K562 (cell line): ENCODE measurements at regions not wholly inside any gene's neighbourhood (a gene's known extent, or its start where the extent isn't known, plus 50 kb on each side); places are given as distances from the start of the nearest gene placed in this dataset.
"Not testable (repeated sequence)": the region's sequence is repeated elsewhere in the genome, so short reads cannot be mapped to it uniquely, and the experiment has no call there.

Source experiments
- ATAC-seq: fragments of 200-7000 bp; cut with Tn5 transposase; 3 replicates; pipeline ENCODE4 v1.9.1; 2020; ENCODE audit warnings: moderate library complexity
- BruUV-seq: library from RNA; stranded (reverse); fragments of 400-500 nt; replicated peaks from 2 replicates; lab custom pipeline; 2021; lab: Mats Ljungman, UMichigan
- CTCF ChIA-PET: fragments of 300-600 bp; formaldehyde crosslinking; extraction: SDS; loops from one replicate; lab custom pipeline; 2021; ENCODE audit warnings: low intra/inter-chr PET ratio; lab: Yijun Ruan, JAX
- POLR2A ChIA-PET: fragments of 300-600, 350-650 bp; sonication (Branson Sonifier 250); formaldehyde crosslinking; extraction: SDS; loops from one replicate; lab custom pipeline; 2021; ENCODE audit warnings: antibody characterized with exemption, inconsistent platforms; lab: Yijun Ruan, JAX
- DNase-seq, 4 experiments: peaks; one replicate each; pipeline versions ENCODE4 v3.0.0 to v3.0.0-alpha.2; 2011 to 2018; ENCODE audit warnings: low spot score in 3 of 4, mixed read lengths in 3 of 4; ENCODE audit errors: extremely low read depth in 1 of 4
- FAIRE-seq: peaks from 2 replicates; lab custom pipeline; 2011; peaks lifted over from hg19 to GRCh38; lab: Jason Lieb, UNC
- H2AFZ ChIP-seq: 2 replicates; pipeline ENCODE4 v1.6.0; 2011; ENCODE audit warnings: low read depth, low read length, control low read depth, inconsistent platforms
- H3K27ac ChIP-seq: fragments of 200-600 bp; 3 replicates; pipeline ENCODE4 v1.8.0; 2011; ENCODE audit warnings: low read depth, mild to moderate bottlenecking, control low read depth, inconsistent platforms, low read length, moderate library complexity, mixed read lengths; ENCODE audit errors: extremely low read depth
- H3K27me3 ChIP-seq, 2 experiments: fragments of 300-600 bp in 1 of 2; 2 replicates in 1 of 2; 3 replicates in 1 of 2; pipeline versions ENCODE4 v1.6.0 to v1.8.0; 2011; ENCODE audit warnings: inconsistent platforms in 2 of 2, low read length in 2 of 2, mild to moderate bottlenecking in 1 of 2, mixed read lengths in 1 of 2, moderate library complexity in 1 of 2; ENCODE audit not compliant: control insufficient read depth in 2 of 2, insufficient read depth in 2 of 2
- H3K36me3 ChIP-seq: fragments of 300-600 bp; 3 replicates; pipeline ENCODE4 v1.8.0; 2011; ENCODE audit warnings: mild to moderate bottlenecking, low read length, inconsistent platforms; ENCODE audit not compliant: control insufficient read depth, insufficient read depth
- H3K4me1 ChIP-seq, 2 experiments: fragments of 200-600 bp in 1 of 2; replicated peaks in 1 of 2; 2 replicates in 1 of 2; 3 replicates in 1 of 2; pipeline versions ENCODE4 v1.5.1 to v1.8.0; 2011; ENCODE audit warnings: inconsistent platforms in 2 of 2, low read length in 2 of 2, mild to moderate bottlenecking in 1 of 2, mixed read lengths in 1 of 2, moderate library complexity in 1 of 2; ENCODE audit not compliant: control insufficient read depth in 2 of 2, insufficient read depth in 2 of 2
- H3K4me2 ChIP-seq: 2 replicates; pipeline ENCODE4 v1.6.1; 2011; ENCODE audit warnings: low read length, control low read depth, inconsistent platforms, mixed read lengths; ENCODE audit not compliant: insufficient read depth
- H3K4me3 ChIP-seq: fragments of 200-600 bp; sonication (generic), shearing (Covaris generic); 2 replicates; pipeline ENCODE4 v1.5.1; 2016; ENCODE audit warnings: control low read depth, inconsistent platforms
- H3K79me2 ChIP-seq: fragments of 200-600 bp; 3 replicates; pipeline ENCODE4 v1.8.0; 2011; ENCODE audit warnings: low read length, inconsistent platforms; ENCODE audit not compliant: control insufficient read depth, insufficient read depth
- H3K9ac ChIP-seq, 2 experiments: 2 replicates each; pipeline versions ENCODE4 v1.6.0 to v1.6.1; 2011; ENCODE audit warnings: low read depth in 2 of 2, low read length in 2 of 2, control low read depth in 1 of 2, inconsistent platforms in 1 of 2, mild to moderate bottlenecking in 1 of 2, mixed read lengths in 1 of 2; ENCODE audit not compliant: insufficient read depth in 1 of 2
- H3K9me1 ChIP-seq: one replicate; pipeline ENCODE4 v1.6.0; 2011; ENCODE audit warnings: inconsistent platforms, mild to moderate bottlenecking, low read length, moderate library complexity; ENCODE audit not compliant: control insufficient read depth, insufficient read depth
- H3K9me3 ChIP-seq: replicated peaks from 2 replicates; pipeline ENCODE4 v1.5.1; 2011; ENCODE audit warnings: low read depth, low read length, inconsistent platforms; ENCODE audit not compliant: control insufficient read depth, insufficient read depth
- H4K20me1 ChIP-seq: replicated peaks from 2 replicates; pipeline ENCODE4 v1.6.1; 2011; ENCODE audit warnings: low read length, inconsistent platforms, mixed read lengths; ENCODE audit not compliant: control insufficient read depth, insufficient read depth
- ZBTB40 ChIP-seq, 2 experiments: fragments of 450-650 bp in 1 of 2; sonication (generic) in 1 of 2; formaldehyde crosslinking in 1 of 2; IDR thresholded peaks; 2 replicates each; pipeline versions ENCODE4 v1.7.1 to v1.9.0; 2016 to 2022; ENCODE audit warnings: inconsistent platforms in 1 of 2, mild to moderate bottlenecking in 1 of 2, missing genetic modification reagents in 1 of 2
- WGBS: fragments of 100-300 bp; shearing (Covaris generic); methylation state at CpG from one replicate; pipeline ENCODE4 v1.1.6; 2016; ENCODE audit warnings: low coverage, mixed read lengths; ENCODE audit not compliant: insufficient coverage; ENCODE audit errors: missing lambda C conversion rate; 5-methylcytosine and 5-hydroxymethylcytosine counted together
- in situ Hi-C: fragments of 300-500 bp; cut with MboI; formaldehyde crosslinking; loops from 4 replicates; pipeline ENCODE4 v1.15.0; 2018; ENCODE audit warnings: inconsistent platforms, mixed read lengths
- intact Hi-C: fragments of 100-400 bp; cut with micrococcal nuclease; formaldehyde crosslinking; loops from 2 replicates; pipeline ENCODE4 v1.14.2; 2022

DNA sequence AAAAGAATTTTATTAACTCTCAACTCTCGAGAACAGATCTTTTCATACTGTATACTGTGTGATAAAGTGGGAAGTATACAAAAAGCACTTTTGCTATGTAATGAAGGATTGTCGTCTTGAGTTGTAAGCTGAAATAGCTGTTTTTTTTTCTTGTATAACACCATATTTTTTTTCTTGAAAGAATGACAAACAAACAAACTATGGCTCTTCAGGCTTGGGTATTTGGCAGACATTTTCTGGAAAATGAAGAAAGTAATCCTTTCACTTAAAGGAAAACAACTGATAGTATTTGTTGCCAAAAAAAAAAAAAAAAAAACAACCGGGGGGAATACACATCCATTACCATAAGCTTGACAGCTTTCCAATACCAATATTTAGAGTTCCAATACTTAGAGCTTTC is 230.4 kb downstream of the ICOS start (continued):
- no peak for TF ChIP-seq ZBTB40 (IDR thresholded peaks at IDR 0.05)
- TF ChIP-seq ZBTB40 (CRISPR knock-in tag; IDR thresholded peaks at IDR 0.05) = no peak

DNA sequence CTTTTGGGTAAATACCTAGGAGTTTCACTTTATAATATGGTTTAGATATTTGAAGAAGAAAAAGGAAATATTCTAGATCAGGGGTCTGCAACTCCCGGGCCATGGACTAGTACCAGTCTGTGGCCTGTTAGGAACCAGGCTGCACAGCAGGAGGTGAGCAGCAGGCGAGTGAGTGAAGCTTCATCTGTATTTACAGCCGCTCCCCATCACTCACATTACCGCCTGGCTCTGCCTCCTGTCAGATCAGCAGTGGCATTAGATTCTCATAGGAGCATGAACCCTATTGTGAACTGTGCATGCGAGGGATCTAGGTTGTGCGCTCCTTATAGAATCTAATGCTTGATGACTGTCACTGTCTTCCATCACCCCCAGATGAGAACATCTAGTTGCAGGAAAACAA is 231.1 kb downstream of the ICOS start:
- H3K36me3 ChIP-seq, H3K9me1 ChIP-seq, in situ Hi-C loops, CTCF ChIA-PET, H3K79me2 ChIP-seq, H3K4me2 ChIP-seq, H3K9me3 ChIP-seq, BruUV-seq, H3K27ac ChIP-seq, FAIRE-seq, POLR2A ChIA-PET, H3K27me3 ChIP-seq, intact Hi-C loops, H4K20me1 ChIP-seq, H2AFZ ChIP-seq, H3K9ac ChIP-seq, H3K4me1 ChIP-seq, DNase-seq, H3K4me3 ChIP-seq, ATAC-seq: not testable (repeated sequence)
- 0% methylated on average over 6 of the region's 6 CpGs for WGBS
